OCI-LY7 (cell line): ENCODE measurements at regions not wholly inside any gene's neighbourhood (a gene's known extent, or its start where the extent isn't known, plus 50 kb on each side); places are given as distances from the start of the nearest gene placed in this dataset.

Experiments used
- BruUV-seq: library from RNA; stranded (reverse); fragments of 400-500 nt; replicated peaks from 2 replicates; lab custom pipeline; 2021; lab: Mats Ljungman, UMichigan
- CTCF ChIA-PET: fragments of 300-600 bp; sonication (Branson Sonifier 250); formaldehyde crosslinking; loops from one replicate; lab custom pipeline; 2022; ENCODE audit warnings: antibody characterized with exemption; ENCODE audit not compliant: unreplicated experiment; lab: Charles Lee
- POLR2A ChIA-PET: fragments of 300-600 bp; sonication (Branson Sonifier 250); formaldehyde crosslinking; loops from one replicate; lab custom pipeline; 2022; ENCODE audit warnings: antibody characterized with exemption; lab: Charles Lee
- DNase-seq: peaks from one replicate; pipeline ENCODE4 v3.0.0-alpha.2; 2015; ENCODE audit warnings: low spot score
- H2AFZ ChIP-seq: fragments of 200-600 bp; sonication (generic), shearing (Covaris generic); 2 replicates; pipeline ENCODE4 v1.6.1; 2014; ENCODE audit warnings: mild to moderate bottlenecking, antibody characterized with exemption, low read length, moderate library complexity
- H3K27ac ChIP-seq: fragments of 200-600 bp; sonication (generic); 2 replicates; pipeline ENCODE4 v1.5.1; 2014; ENCODE audit warnings: mixed run types, low read depth, mild to moderate bottlenecking, moderate library complexity, low read length, inconsistent platforms; ENCODE audit not compliant: poor library complexity, severe bottlenecking
- H3K36me3 ChIP-seq: fragments of 200-600 bp; sonication (generic); 2 replicates; pipeline ENCODE4 v1.6.1; 2014; ENCODE audit warnings: mild to moderate bottlenecking, antibody characterized with exemption, low read length, moderate library complexity, mixed read lengths; ENCODE audit not compliant: insufficient read depth
- H3K4me1 ChIP-seq: fragments of 200-600 bp; sonication (generic); 2 replicates; pipeline ENCODE4 v1.5.1; 2014; ENCODE audit warnings: mild to moderate bottlenecking, low read length; ENCODE audit not compliant: insufficient read depth, poor library complexity, severe bottlenecking
- H3K4me2 ChIP-seq: fragments of 200-600 bp; sonication (generic); 2 replicates; pipeline ENCODE4 v1.6.1; 2014; ENCODE audit warnings: mild to moderate bottlenecking, low read length
- H3K4me3 ChIP-seq: fragments of 200-600 bp; sonication (generic); 2 replicates; pipeline ENCODE4 v1.5.1; 2014; ENCODE audit warnings: mild to moderate bottlenecking, low read depth, low read length; ENCODE audit not compliant: poor library complexity, severe bottlenecking
- H3K79me2 ChIP-seq: fragments of 200-600 bp; sonication (generic); 2 replicates; pipeline ENCODE4 v1.6.1; 2016; ENCODE audit warnings: low read depth, mild to moderate bottlenecking, low read length, moderate library complexity, mixed read lengths; ENCODE audit not compliant: insufficient read depth
- H3K9me2 ChIP-seq: fragments of 200-600 bp; sonication (generic); 2 replicates; pipeline ENCODE4 v1.6.1; 2016; ENCODE audit warnings: mild to moderate bottlenecking, low read length, mixed read lengths; ENCODE audit not compliant: insufficient read depth
- H3K9me3 ChIP-seq: fragments of 200-600 bp; sonication (generic); 2 replicates; pipeline ENCODE4 v1.6.1; 2014; ENCODE audit warnings: mild to moderate bottlenecking, mixed run types, low read length, mixed read lengths
- H4K20me1 ChIP-seq: fragments of 200-600 bp; sonication (generic); 2 replicates; pipeline ENCODE4 v1.6.1; 2014; ENCODE audit warnings: mild to moderate bottlenecking, antibody characterized with exemption, low read length, moderate library complexity, mixed read lengths; ENCODE audit not compliant: insufficient read depth
- EZH2phosphoT487 ChIP-seq: fragments of 200-600 bp; sonication (generic); IDR thresholded peaks from 2 replicates; pipeline ENCODE4 v1.6.1; 2018; ENCODE audit warnings: low read depth, borderline replicate concordance, mild to moderate bottlenecking, mixed run types, antibody characterized with exemption, low read length, moderate library complexity, mixed read lengths
- intact Hi-C: fragments of 100-400 bp; cut with micrococcal nuclease; formaldehyde crosslinking; loops from one replicate; pipeline ENCODE4 v1.10.0; 2022; ENCODE audit not compliant: unreplicated experiment
- TF ChIP-seq, protein P1 (sequence below): fragments of 200-600 bp; sonication (generic); conservative IDR thresholded peaks from 2 replicates; pipeline ENCODE4 v1.5.1; 2014; ENCODE audit warnings: mild to moderate bottlenecking, antibody characterized with exemption, low read length, moderate library complexity, mixed read lengths

- no TSS peak for BruUV-seq
- Histone ChIP-seq H2AFZ (no peak overlapping the region), H4K20me1 (no peaks in the 10 kb centered on the region), H3K36me3 (no peaks in the 10 kb centered on the region), H3K4me1 (no peaks in the 10 kb centered on the region), H3K4me3 (no peak overlapping the region), H3K9me3 (no peaks in the 10 kb centered on the region), H3K9me2 (no peaks in the 10 kb centered on the region), H3K79me2 (no peaks in the 10 kb centered on the region), H3K27ac (no peak overlapping the region), H3K4me2 (no peak overlapping the region)
- intact Hi-C loops: no loop called here
- no peak for TF ChIP-seq EZH2phosphoT487
- TF ChIP-seq, protein P1, sequence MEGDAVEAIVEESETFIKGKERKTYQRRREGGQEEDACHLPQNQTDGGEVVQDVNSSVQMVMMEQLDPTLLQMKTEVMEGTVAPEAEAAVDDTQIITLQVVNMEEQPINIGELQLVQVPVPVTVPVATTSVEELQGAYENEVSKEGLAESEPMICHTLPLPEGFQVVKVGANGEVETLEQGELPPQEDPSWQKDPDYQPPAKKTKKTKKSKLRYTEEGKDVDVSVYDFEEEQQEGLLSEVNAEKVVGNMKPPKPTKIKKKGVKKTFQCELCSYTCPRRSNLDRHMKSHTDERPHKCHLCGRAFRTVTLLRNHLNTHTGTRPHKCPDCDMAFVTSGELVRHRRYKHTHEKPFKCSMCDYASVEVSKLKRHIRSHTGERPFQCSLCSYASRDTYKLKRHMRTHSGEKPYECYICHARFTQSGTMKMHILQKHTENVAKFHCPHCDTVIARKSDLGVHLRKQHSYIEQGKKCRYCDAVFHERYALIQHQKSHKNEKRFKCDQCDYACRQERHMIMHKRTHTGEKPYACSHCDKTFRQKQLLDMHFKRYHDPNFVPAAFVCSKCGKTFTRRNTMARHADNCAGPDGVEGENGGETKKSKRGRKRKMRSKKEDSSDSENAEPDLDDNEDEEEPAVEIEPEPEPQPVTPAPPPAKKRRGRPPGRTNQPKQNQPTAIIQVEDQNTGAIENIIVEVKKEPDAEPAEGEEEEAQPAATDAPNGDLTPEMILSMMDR: no peak
- POLR2A ChIA-PET: no interaction called here
- CTCF ChIA-PET: no interaction called here
- DNase-seq: no peak
These were observed 984.1 kb downstream of the TLE4 start for GRCh38 chr9:80555782-80556325.

DNA sequence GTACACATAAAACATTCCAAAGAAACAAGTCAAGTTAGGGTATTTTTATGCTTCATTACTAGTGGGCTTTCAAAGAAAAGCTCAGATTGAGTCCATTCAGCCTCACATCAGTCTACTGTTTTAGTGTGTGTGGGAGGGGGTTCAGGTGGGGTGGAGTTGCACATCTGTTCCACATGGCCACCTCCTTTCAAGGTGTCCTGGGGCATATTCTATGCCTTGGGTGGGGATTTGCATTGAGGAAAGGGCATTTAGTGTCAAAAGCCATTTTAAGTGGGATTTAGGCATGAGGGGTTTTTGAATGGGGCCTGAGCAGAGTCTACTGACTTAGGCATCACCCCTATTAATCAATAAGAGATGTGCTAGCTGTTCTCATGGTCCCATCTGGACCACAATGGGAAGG is 983.1 kb downstream of the TLE4 start:
- Histone ChIP-seq H2AFZ (no peak overlapping the region), H3K4me1 (no peaks in the 10 kb centered on the region), H4K20me1 (no peaks in the 10 kb centered on the region), H3K27ac (no peak overlapping the region), H3K36me3 (no peaks in the 10 kb centered on the region), H3K79me2 (no peaks in the 10 kb centered on the region), H3K9me3 (no peaks in the 10 kb centered on the region), H3K9me2 (no peaks in the 10 kb centered on the region), H3K4me3 (no peak overlapping the region), H3K4me2 (no peak overlapping the region)
- no peak for TF ChIP-seq EZH2phosphoT487
- TF ChIP-seq, protein P1: no peak
- no TSS peak for BruUV-seq
- ChIA-PET POLR2A (no interaction called here), CTCF (no interaction called here)
- no peak for DNase-seq
- intact Hi-C loops: no loop called here

GRCh38 chr9:80554301-80554700 is 982.5 kb downstream of the TLE4 start:
- Histone ChIP-seq H3K4me1 (no peaks in the 10 kb centered on the region), H3K4me2 (no peak overlapping the region), H3K4me3 (no peak overlapping the region), H3K9me2 (no peaks in the 10 kb centered on the region), H3K36me3 (no peaks in the 10 kb centered on the region), H3K27ac (no peak overlapping the region), H3K9me3 (no peaks in the 10 kb centered on the region), H3K79me2 (no peaks in the 10 kb centered on the region), H4K20me1 (no peaks in the 10 kb centered on the region), H2AFZ (no peak overlapping the region)
- BruUV-seq: no TSS peak
- ChIA-PET CTCF (no interaction called here), POLR2A (no interaction called here)
- intact Hi-C loops: no loop called here
- DNase-seq: no peak
- TF ChIP-seq, protein P1: no peak
- TF ChIP-seq EZH2phosphoT487: no peak
